ENCODE measurements at regions not wholly inside any gene's neighbourhood (a gene's known extent, or its start where the extent isn't known, plus 50 kb on each side); places are given as distances from the start of the nearest gene placed in this dataset.

DNA sequence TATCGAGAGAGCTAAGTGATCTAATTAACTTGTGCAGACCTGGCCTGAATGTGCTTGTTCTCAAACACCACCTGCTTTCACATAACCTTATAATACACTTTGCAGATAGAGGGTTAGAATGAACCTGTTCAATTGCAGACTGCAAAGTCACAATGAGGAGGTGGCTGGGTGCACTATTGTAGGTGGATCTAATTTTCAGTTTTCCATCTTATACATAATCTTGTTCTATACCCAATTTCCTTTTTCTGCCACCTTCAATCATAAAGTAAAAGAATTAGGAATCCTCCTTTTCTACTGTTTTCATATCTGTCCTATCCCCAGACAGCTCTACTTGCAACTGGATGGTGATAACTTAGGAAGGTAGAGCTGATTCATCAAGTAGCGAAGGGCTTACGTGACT, 68.8 kb upstream of the APC start:
- DNase-seq = no peak

- no peak for DNase-seq
These were observed 68.2 kb upstream of the APC start for GRCh38 chr5:112669328-112669963.

DNA sequence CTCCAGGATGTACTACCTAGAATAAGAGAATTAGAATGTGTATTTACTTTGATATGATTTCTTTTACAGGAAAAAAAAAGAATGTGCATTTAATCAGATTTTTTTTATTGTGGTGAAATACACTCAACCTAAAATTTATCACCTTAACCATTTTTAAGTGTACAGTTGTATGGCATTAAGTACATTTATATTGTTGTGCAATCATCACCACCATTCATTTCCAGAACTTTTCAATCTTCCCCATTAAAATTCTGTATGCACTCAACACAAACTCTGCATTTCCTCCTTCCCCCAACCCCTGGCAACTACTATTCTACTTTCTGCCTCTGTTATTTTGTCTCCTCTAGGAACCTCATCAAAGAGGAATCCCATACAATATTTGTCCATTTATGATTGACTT, 66.0 kb upstream of the APC start:
- DNase-seq = no peak

- no peak for DNase-seq
These were observed 56.2 kb upstream of the APC start for GRCh38 chr5:112681481-112681908.

DNA sequence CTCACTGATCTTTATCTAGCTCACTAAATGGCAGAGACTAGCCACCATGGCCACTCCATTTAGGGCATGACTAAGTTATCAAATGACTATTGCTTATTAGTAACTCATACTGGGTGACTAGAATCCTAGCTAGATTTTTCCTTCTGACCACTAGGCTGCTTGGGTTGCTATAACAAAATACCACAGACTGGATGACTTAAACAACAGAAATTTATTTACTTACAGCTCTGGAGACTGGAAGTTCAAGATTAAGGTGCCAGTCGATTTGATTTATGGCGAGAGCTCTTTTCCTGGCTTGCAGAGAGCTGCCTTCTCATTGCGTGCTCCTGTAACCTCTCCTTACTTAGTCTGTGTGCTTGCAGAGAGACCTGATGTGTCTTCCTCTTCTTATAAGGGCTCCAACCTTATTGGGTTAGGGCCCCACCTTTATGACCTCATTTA, 55.0 kb upstream of the APC start:
- DNase-seq = no peak

GRCh38 chr5:112684121-112684520, 53.6 kb upstream of the APC start:
- DNase-seq = no peak

GRCh38 chr5:112684737-112685136, 52.9 kb upstream of the APC start:
- no peak for DNase-seq

DNA sequence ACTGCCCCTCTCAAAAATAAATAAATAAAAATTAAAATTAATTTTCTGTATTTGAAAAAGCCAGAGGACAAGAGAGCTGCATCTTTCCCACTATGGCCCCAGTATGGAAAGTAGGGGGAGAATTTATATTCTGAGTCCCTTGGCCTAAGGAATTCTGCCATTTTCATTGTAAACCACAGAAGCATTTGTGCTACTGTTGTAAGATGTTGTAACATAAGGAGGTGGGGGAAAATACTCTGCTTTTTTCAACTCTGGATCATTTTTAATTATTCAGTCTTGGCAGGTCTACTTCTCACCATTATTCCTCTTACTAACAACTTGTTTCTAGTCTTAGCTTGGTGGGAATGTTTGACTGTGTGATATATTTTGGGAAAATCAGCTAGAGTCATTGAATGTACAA, 52.3 kb upstream of the APC start:
- DNase-seq = no peak

DNA sequence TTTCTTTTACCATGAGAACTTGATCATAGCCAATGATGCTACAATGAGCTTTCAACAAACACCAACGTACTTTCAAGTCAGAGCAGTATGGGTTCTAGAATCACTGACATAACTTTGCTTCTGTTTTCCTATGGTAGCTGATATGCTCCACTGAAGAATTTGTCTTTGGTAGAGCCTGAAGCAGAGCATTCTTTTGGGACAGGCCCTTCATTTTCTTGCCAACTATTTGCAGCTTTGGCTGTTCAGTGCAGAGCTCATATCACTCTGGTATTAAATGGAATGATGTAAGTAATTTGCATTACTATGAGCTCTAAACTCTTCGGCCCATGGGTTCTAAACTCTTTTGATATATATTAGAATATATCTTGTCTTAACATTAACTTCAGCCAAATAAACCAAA, 51.8 kb upstream of the APC start:
- DNase-seq = no peak

- DNase-seq = no peak
These were observed 51.0 kb upstream of the APC start for GRCh38 chr5:112686675-112687074.

DNA sequence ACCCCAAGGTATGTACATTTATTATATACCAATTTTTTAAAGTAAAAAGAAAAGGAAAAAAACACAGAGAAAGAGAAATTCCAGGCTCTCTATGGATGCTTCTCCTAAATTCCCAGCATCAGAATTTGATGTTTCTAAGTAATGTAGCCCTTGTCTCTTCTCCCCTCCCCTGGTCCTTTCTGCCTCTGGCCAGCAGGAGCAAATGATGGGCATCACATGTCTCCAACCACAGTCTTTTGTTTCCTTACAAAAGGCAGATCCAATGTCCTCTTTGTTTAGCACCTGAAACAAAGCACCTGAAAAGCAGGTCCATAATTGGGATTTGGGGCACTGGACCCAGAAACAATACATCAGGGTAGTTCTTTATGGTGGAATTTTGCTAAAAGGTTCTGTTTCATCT, 50.4 kb upstream of the APC start:
- DNase-seq = no peak
